Adipocyte (in vitro differentiated cells): ENCODE measurements at regions not wholly inside any gene's neighbourhood (a gene's known extent, or its start where the extent isn't known, plus 50 kb on each side); places are given as distances from the start of the nearest gene placed in this dataset.

Experiments used
- DNase-seq: peaks from one replicate; pipeline ENCODE4 v3.0.0-alpha.2; 2015; ENCODE audit warnings: low read depth
- H3K27me3 ChIP-seq: replicated peaks from 2 replicates; pipeline ENCODE4 v1.7.0; 2013; ENCODE audit warnings: mild to moderate bottlenecking, low read length, moderate library complexity; ENCODE audit not compliant: control insufficient read depth, insufficient read depth
- H3K36me3 ChIP-seq: 2 replicates; pipeline ENCODE4 v1.7.0; 2013; ENCODE audit warnings: low read length, mild to moderate bottlenecking, moderate library complexity; ENCODE audit not compliant: control insufficient read depth, insufficient read depth, severe bottlenecking
- H3K4me1 ChIP-seq: 2 replicates; pipeline ENCODE4 v1.7.0; 2013; ENCODE audit warnings: mild to moderate bottlenecking, low read length, moderate library complexity; ENCODE audit not compliant: control insufficient read depth, insufficient read depth
- H3K4me3 ChIP-seq: 2 replicates; pipeline ENCODE4 v1.7.0; 2013; ENCODE audit warnings: mild to moderate bottlenecking, low read length, moderate library complexity
- H3K9ac ChIP-seq: 2 replicates; pipeline ENCODE4 v1.7.0; 2013; ENCODE audit warnings: mild to moderate bottlenecking, low read length, moderate library complexity
- H3K9me3 ChIP-seq: 2 replicates; pipeline ENCODE4 v1.7.0; 2013; ENCODE audit warnings: mild to moderate bottlenecking, low read length, moderate library complexity; ENCODE audit not compliant: control insufficient read depth

DNA sequence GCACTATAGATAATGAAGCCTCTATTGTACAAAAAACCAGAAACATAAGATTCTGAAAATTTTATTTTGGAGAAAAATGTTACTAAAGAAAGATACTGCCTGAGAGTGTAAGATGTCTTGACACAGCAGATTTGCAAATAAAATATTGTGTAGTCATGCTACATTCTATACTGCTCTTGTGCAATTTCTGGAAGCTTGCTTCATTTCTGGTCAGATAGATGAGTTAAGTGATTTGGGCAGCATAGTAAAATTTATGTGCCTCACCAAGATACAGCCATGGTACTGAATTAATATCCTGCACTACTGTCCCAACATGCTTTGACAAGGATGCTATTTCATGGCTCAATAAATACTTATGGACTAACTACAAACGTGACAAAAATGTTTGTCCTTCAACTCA lies 55.1 kb upstream of the STARD13 start:
- peak; percentile 87 for DNase-seq
- Histone ChIP-seq H3K9me3 (no peaks in the 10 kb centered on the region), H3K4me3 (no peak overlapping the region), H3K4me1 (peaks cover 11% of the 10 kb centered on the region), H3K36me3 (no peaks in the 10 kb centered on the region), H3K27me3 (no peaks in the 10 kb centered on the region), H3K9ac (no peak overlapping the region)

DNA sequence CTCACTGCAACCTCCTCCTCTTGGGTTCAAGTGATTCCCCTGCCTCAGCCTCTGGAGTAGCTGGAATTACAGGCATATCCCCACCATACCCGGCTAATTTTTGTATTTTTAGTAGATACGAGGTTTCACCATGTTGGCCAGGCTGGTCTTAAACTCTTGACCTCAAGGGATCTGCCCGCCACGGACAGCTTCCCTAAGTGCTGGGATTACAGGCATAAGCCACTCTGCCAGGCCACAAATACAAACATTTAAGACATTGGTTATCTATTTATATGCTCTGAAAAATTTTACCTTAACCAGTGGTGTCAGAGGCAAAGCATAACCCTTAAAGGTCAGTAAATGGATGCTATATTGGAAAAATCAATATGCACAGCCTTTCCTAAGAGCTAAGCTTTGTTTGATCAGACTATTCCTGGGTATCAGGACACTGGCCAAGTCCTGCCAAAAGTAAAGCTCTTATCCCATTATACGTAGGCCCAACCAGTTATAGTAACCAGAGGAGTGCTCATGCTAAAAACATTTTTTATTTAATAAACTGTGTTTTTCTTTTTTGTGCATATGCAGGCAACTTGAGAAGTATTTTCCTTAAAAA lies 56.4 kb upstream of the STARD13 start:
- no peaks in the 10 kb centered on the region for H3K36me3 ChIP-seq
- H3K9ac ChIP-seq: no peak overlapping the region
- no peaks in the 10 kb centered on the region for H3K27me3 ChIP-seq
- no peak overlapping the region for H3K4me3 ChIP-seq
- peaks cover 11% of the 10 kb centered on the region for H3K4me1 ChIP-seq
- H3K9me3 ChIP-seq: no peaks in the 10 kb centered on the region
- DNase-seq: no peak

DNA sequence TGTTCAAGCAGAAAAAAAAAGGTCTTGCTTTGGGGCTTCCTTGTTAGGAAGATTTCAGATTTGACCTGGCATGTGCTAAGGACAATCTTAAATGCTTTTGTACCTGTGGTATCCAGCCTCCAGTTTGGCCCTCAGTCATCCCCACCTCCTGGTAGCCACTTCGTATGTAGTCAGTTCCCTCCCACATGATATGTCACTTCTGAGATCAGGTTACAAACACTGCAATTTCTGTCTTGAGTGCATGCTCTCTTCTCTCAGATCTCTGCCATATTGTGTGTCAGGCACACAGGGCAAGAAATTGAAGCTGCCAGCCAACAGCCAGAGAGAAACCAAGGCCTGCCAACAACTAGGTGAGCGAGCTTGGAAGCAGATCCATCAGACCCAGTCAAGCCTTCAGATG lies 60.3 kb upstream of the STARD13 start:
- Histone ChIP-seq H3K9me3 (no peaks in the 10 kb centered on the region), H3K36me3 (no peaks in the 10 kb centered on the region), H3K4me3 (no peak overlapping the region), H3K9ac (no peak overlapping the region), H3K4me1 (peaks cover 5% of the 10 kb centered on the region), H3K27me3 (no peaks in the 10 kb centered on the region)
- no peak for DNase-seq

DNA sequence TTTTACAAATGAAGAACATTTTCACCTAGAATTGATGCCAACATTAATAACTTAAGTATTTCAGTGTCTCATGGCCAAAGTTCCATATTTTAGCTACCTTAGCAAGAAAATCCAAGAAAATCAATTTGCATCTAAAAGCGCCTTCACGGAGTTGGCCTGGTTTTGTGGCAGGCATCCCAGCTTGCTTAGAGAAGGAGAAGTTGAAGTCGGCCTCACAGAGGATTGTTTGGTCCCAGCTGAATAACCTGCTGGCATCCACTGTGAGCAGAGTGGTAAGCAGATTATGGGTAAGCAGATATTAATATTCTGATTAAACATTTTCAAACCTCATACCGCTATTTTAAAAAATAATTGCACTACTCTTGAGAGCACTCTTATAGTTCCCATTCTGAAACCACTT lies 62.3 kb upstream of the STARD13 start:
- no peaks in the 10 kb centered on the region for H3K27me3 ChIP-seq
- H3K9me3 ChIP-seq: no peaks in the 10 kb centered on the region
- peaks cover 6% of the 10 kb centered on the region for H3K4me1 ChIP-seq
- H3K9ac ChIP-seq: no peak overlapping the region
- no peak for DNase-seq
- no peak overlapping the region for H3K4me3 ChIP-seq
- H3K36me3 ChIP-seq: no peaks in the 10 kb centered on the region

DNA sequence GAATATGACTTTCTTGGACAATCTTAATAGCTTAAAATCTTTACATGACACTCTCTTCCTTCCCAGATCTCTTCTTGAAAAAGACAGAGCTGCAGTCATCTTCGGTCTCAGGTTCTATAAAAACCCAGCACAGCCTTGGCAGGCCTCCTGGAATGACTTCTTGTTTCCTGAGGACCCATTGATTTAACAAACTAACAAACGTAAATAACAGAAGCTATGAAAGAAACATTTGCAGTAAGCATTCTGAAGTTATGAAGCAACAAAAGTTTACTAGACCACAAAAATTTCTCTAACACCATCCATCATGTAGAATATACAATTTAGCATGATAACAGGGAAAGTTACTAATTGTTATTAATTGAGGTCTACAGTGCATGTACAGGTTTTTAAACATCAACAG lies 62.8 kb upstream of the STARD13 start:
- Histone ChIP-seq H3K4me3 (no peak overlapping the region), H3K9me3 (no peaks in the 10 kb centered on the region), H3K4me1 (peaks cover 6% of the 10 kb centered on the region), H3K9ac (no peak overlapping the region), H3K27me3 (no peaks in the 10 kb centered on the region), H3K36me3 (no peaks in the 10 kb centered on the region)
- no peak for DNase-seq

DNA sequence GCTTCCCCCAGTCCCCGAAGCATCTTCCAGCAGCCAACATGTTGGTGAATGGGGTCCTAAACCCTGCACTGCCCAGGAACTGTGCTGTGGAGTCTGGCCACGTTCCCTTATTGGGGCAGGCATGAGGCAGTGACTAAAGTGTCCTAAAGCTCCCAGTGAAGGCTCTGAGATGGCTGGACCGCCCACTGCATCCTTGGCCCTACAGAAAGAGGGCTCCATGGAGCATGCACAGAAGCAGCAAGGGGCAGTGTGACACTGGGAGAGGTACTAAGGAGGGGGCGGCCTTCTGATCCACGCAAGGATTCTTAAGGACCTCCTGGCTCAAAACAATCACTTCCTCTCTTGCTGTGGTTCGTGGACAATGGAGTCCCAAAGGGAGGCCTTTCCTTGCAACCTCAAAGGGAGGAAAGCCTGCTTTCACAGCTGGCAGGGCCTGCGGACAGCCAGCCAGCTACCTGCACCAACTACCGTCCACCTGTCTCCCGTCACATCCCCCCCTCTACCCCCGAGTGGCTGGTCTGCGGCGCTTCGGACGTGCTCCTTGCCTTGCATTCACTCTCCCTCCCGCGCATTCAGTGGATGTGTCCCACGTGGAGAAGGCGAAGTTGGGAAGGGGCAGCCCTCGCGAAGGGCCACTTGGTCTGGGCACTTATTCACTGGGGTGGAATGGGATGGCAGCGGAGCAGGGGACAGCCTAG lies 63.9 kb upstream of the STARD13 start:
- Histone ChIP-seq H3K9me3 (no peaks in the 10 kb centered on the region), H3K36me3 (no peaks in the 10 kb centered on the region), H3K9ac (peak overlapping the region; percentile 87), H3K4me3 (peak overlapping the region; percentile 89), H3K27me3 (no peaks in the 10 kb centered on the region), H3K4me1 (peaks cover 6% of the 10 kb centered on the region)
- no peak for DNase-seq

DNA sequence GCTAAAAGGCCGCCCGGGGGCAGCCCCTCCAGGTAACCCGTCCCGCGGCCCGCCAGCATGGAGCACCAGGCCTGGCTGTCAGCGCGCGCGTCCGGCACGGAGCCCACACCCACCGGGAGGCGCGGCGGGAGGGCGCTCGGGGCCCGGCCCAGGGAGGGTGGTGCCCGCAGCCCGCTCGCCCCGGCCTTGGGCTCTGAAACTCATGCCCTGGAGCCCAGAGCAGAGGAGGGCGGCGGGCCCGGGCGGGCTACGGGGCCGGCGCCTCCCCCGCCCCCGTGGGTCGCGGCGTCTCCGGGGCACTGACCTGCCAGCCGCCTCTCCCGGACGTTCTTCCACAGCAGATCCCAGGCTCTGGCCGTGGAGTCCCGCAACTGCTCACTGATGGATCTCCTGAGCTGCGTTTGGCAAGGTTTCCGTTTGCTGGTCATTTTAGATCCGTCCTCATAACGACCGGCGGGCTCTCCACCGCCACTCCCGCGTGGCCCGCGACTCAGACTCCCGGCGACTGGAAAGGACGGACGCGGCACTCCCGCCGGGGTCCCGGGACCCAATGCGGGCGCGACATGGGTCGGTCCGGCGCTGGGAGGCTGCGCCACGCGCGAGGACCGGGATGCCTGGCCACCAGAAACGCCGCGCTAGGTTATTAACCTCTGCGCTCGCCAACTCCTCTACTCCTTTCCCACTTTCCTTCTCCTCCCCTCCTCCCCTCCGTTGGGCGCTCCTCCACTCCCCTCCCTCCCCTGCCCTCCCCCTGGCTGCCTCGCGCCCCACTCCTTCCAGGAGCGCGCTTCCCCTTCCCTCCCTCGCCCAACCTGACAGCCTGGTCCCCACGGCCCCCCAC lies 64.7 kb upstream of the STARD13 start:
- H3K27me3 ChIP-seq: no peaks in the 10 kb centered on the region
- peaks cover 10% of the 10 kb centered on the region for H3K4me1 ChIP-seq
- H3K4me3 ChIP-seq: peak overlapping the region; percentile 89
- peak overlapping the region; percentile 87 for H3K9ac ChIP-seq
- no peaks in the 10 kb centered on the region for H3K9me3 ChIP-seq
- H3K36me3 ChIP-seq: no peaks in the 10 kb centered on the region
- peak; percentile 73 for DNase-seq

DNA sequence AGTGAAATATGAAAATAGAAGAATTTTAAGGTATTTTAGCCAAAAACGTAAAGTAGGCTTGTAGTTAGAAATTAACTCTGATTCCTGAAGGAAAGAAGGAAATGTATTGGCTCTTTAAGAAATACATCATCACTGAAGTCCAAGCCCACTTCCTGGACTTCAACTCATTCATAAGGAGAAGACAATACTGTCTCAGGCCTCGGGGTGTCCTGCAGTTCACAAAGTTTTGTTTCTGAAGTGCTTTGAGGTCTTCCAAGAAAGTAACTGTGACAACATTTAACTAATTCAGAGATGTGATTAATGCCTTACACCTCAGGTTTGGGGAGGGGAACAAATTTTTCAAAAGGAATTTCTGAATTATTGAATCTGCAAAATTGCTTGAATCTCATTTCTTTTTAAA lies 65.8 kb upstream of the STARD13 start:
- Histone ChIP-seq H3K9ac (peak overlapping the region; percentile 6), H3K27me3 (no peaks in the 10 kb centered on the region), H3K36me3 (no peaks in the 10 kb centered on the region), H3K4me3 (peak overlapping the region; percentile 89), H3K9me3 (no peaks in the 10 kb centered on the region), H3K4me1 (peaks cover 19% of the 10 kb centered on the region)
- DNase-seq: peak; percentile 28

DNA sequence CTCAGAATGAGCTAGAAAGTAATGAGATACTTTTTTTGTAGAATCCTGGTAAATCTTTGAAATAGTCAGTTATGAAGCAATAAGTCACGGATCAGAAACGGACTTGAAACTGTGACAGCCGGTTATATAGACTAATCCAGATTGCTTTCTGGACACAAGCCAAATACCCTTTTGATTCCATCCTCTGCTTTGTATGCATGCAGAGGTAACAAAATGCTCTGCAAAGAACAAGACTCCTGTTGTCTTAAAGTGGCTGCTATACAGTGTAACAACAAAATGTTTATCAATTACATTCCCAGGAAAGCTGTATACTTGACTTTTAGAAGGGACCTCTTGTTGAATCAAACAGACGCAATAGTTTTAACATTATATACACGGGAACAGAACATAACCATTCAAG lies 66.5 kb upstream of the STARD13 start:
- no peak for DNase-seq
- H3K36me3 ChIP-seq: no peaks in the 10 kb centered on the region

DNA sequence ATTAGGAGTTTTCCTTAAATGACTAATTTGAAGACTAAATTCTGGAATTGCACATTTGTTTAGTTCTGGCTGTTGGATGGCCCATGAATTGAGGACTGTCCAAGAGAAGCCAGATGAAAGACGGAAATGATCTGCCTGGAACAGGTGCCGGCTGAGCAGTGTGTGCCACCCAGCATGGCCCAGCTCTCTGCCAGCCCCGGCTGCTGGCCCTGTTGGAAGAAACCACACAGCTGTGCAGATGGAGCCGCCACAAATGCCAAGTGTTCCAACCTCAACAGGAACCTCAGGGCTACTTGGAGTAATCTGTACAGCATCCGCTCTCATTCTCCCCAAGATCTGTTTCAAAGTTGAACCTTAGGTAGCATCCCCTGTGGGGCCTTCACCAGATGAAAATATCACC lies 67.0 kb upstream of the STARD13 start:
- H3K27me3 ChIP-seq: no peaks in the 10 kb centered on the region
- no peaks in the 10 kb centered on the region for H3K36me3 ChIP-seq
- H3K4me1 ChIP-seq: peaks cover 24% of the 10 kb centered on the region
- no peaks in the 10 kb centered on the region for H3K9me3 ChIP-seq
- no peak for DNase-seq
- H3K9ac ChIP-seq: no peak overlapping the region
- H3K4me3 ChIP-seq: no peak overlapping the region

More for the DNA sequence above, 66.5 kb upstream of the STARD13 start:
- H3K9me3 ChIP-seq: no peaks in the 10 kb centered on the region
- no peaks in the 10 kb centered on the region for H3K27me3 ChIP-seq
- no peak overlapping the region for H3K4me3 ChIP-seq
- H3K4me1 ChIP-seq: peaks cover 24% of the 10 kb centered on the region
- no peak overlapping the region for H3K9ac ChIP-seq

DNA sequence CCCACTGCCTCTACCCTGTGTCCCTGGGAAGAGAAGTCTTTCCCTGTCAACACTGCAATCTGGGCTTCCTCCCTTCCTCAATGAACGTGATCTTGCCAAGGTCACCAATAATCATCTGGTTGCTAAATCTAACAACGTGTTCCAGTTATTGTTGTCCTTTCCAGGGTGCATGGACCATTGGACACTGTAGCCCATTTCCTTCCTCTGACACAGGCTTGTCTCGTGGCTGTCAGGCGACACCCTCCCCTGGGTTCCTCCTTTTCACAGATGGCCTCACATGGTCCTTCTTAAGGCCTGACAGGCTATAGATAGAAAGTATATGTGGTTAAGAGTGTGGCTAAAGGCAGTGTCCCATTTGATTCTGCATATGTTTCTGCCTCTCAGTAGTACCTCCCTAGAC lies 67.7 kb upstream of the STARD13 start:
- Histone ChIP-seq H3K27me3 (no peaks in the 10 kb centered on the region), H3K4me3 (no peak overlapping the region), H3K9ac (no peak overlapping the region), H3K4me1 (peaks cover 24% of the 10 kb centered on the region), H3K9me3 (no peaks in the 10 kb centered on the region), H3K36me3 (no peaks in the 10 kb centered on the region)
- DNase-seq: no peak
